Astrocyte of the hippocampus (primary cell): ENCODE measurements at regions not wholly inside any gene's neighbourhood (a gene's known extent, or its start where the extent isn't known, plus 50 kb on each side); places are given as distances from the start of the nearest gene placed in this dataset.
"Not testable (repeated sequence)": the region's sequence is repeated elsewhere in the genome, so short reads cannot be mapped to it uniquely, and the experiment has no call there.

Source experiments
- DNase-seq: peaks from one replicate; pipeline ENCODE4 v3.0.0; 2011; ENCODE audit warnings: low read depth, low spot score

- DNase-seq = not testable (repeated sequence)
Measured at GRCh38 chr9:105022545-105022944, 94.6 kb upstream of the ABCA1 start.

- no peak for DNase-seq
Measured at GRCh38 chr9:105023788-105024187, 95.8 kb upstream of the ABCA1 start.

- DNase-seq = no peak
Measured at GRCh38 chr9:105024529-105024928, 96.6 kb upstream of the ABCA1 start.

- peak; percentile 59 for DNase-seq
Measured at GRCh38 chr9:105026451-105026850, 98.5 kb upstream of the ABCA1 start.

GRCh38 chr9:105027084-105027483, 99.1 kb upstream of the ABCA1 start:
- DNase-seq = no peak

- DNase-seq = no peak
Measured at GRCh38 chr9:105030285-105030684, 102.3 kb upstream of the ABCA1 start.

- DNase-seq = no peak
Measured at GRCh38 chr9:105037139-105037538, 109.2 kb upstream of the ABCA1 start.

GRCh38 chr9:105038051-105038450, 110.1 kb upstream of the ABCA1 start:
- DNase-seq = no peak

- DNase-seq = no peak
Measured at GRCh38 chr9:105039175-105039799, 111.3 kb upstream of the ABCA1 start.

GRCh38 chr9:105043370-105043936, 115.5 kb upstream of the ABCA1 start:
- DNase-seq = no peak

GRCh38 chr9:105044518-105044917, 116.6 kb upstream of the ABCA1 start:
- DNase-seq = peak; percentile 73

- no peak for DNase-seq
Measured at GRCh38 chr9:105046907-105047741, 119.2 kb upstream of the ABCA1 start.

GRCh38 chr9:105047742-105048041, 119.7 kb upstream of the ABCA1 start:
- no peak for DNase-seq

- no peak for DNase-seq
Measured at GRCh38 chr9:105048331-105048730, 120.4 kb upstream of the ABCA1 start.

- DNase-seq = no peak
Measured at GRCh38 chr9:105050296-105050695, 122.3 kb upstream of the ABCA1 start.

- DNase-seq = no peak
Measured at GRCh38 chr9:105051897-105052296, 123.9 kb upstream of the ABCA1 start.

GRCh38 chr9:105052346-105052745, 124.4 kb upstream of the ABCA1 start:
- no peak for DNase-seq

- DNase-seq = peak; percentile 81
Measured at GRCh38 chr9:105053209-105053652, 125.3 kb upstream of the ABCA1 start.

GRCh38 chr9:105054491-105054890, 126.5 kb upstream of the ABCA1 start:
- peak; percentile 50 for DNase-seq

- DNase-seq = no peak
Measured at GRCh38 chr9:105055917-105056316, 128.0 kb upstream of the ABCA1 start.

GRCh38 chr9:105057551-105057950, 129.6 kb upstream of the ABCA1 start:
- no peak for DNase-seq

GRCh38 chr9:105059252-105059651, 131.3 kb upstream of the ABCA1 start:
- DNase-seq = peak; percentile 52
